CD14-positive monocyte (primary cell): ENCODE measurements at regions not wholly inside any gene's neighbourhood (a gene's known extent, or its start where the extent isn't known, plus 50 kb on each side); places are given as distances from the start of the nearest gene placed in this dataset.

Source experiments
- DNase-seq, 3 donors: peaks; one replicate each; pipeline ENCODE4 v3.0.0-alpha.2; 2011 to 2022
- H2AFZ ChIP-seq: 2 replicates; pipeline ENCODE4 v1.6.0; 2012; ENCODE audit warnings: mild to moderate bottlenecking, low read depth, low read length, inconsistent platforms; ENCODE audit not compliant: insufficient read depth, poor library complexity, severe bottlenecking
- H3K27ac ChIP-seq, 2 donors: 1 replicate in 1 of 2; 2 replicates in 1 of 2; pipeline ENCODE4 v1.5.1; 2012 to 2013; ENCODE audit warnings: low read length in 2 of 2, control low read depth in 1 of 2, inconsistent platforms in 1 of 2, low read depth in 1 of 2, mild to moderate bottlenecking in 1 of 2
- H3K27me3 ChIP-seq, 2 donors: one replicate each; pipeline versions ENCODE4 v1.6.0 to v1.6.1; 2011 to 2013; ENCODE audit warnings: low read length in 2 of 2; ENCODE audit not compliant: control insufficient read depth in 2 of 2, insufficient read depth in 2 of 2
- H3K36me3 ChIP-seq, 2 donors: replicated peaks in 1 of 2; 1 replicate in 1 of 2; 2 replicates in 1 of 2; pipeline versions ENCODE4 v1.5.1 to v1.6.1; 2012 to 2013; ENCODE audit warnings: low read length in 2 of 2, control low read depth in 1 of 2, inconsistent platforms in 1 of 2, mild to moderate bottlenecking in 1 of 2; ENCODE audit not compliant: insufficient read depth in 2 of 2, control insufficient read depth in 1 of 2
- H3K4me1 ChIP-seq, 2 donors: 1 replicate in 1 of 2; 2 replicates in 1 of 2; pipeline versions ENCODE4 v1.5.1 to v1.6.1; 2012 to 2013; ENCODE audit warnings: low read length in 2 of 2, control low read depth in 1 of 2, inconsistent platforms in 1 of 2, mild to moderate bottlenecking in 1 of 2, moderate library complexity in 1 of 2; ENCODE audit not compliant: insufficient read depth in 2 of 2, control insufficient read depth in 1 of 2
- H3K4me2 ChIP-seq: replicated peaks from 2 replicates; pipeline ENCODE3; 2012; ENCODE audit warnings: low read length, moderate library complexity, mild to moderate bottlenecking; ENCODE audit not compliant: poor library complexity, severe bottlenecking; ENCODE audit errors: extremely low read depth
- H3K4me3 ChIP-seq, 3 experiments: fragments of 200-600 bp in 1 of 3; sonication (generic) in 1 of 3; replicated peaks in 1 of 3; 1 replicate in 2 of 3; 2 replicates in 1 of 3; pipeline ENCODE4 v1.5.1; 2011 to 2013; ENCODE audit warnings: low read length in 3 of 3, mild to moderate bottlenecking in 3 of 3, control low read depth in 2 of 3, low read depth in 2 of 3, inconsistent platforms in 1 of 3, moderate library complexity in 1 of 3
- H3K79me2 ChIP-seq: 2 replicates; pipeline ENCODE4 v1.6.0; 2012; ENCODE audit warnings: mild to moderate bottlenecking, control low read depth, inconsistent platforms, low read length, moderate library complexity; ENCODE audit not compliant: insufficient read depth
- H3K9ac ChIP-seq: 2 replicates; pipeline ENCODE4 v1.6.0; 2017; ENCODE audit warnings: low read length, mild to moderate bottlenecking; ENCODE audit not compliant: insufficient read depth, poor library complexity, severe bottlenecking
- H3K9me3 ChIP-seq, 2 donors: replicated peaks in 1 of 2; 1 replicate in 1 of 2; 2 replicates in 1 of 2; pipeline versions ENCODE4 v1.5.1 to v1.6.1; 2012 to 2013; ENCODE audit warnings: low read length in 2 of 2, control low read depth in 1 of 2; ENCODE audit not compliant: control insufficient read depth in 1 of 2, insufficient read depth in 1 of 2
- H4K20me1 ChIP-seq: 2 replicates; pipeline ENCODE4 v1.6.0; 2012; ENCODE audit warnings: mild to moderate bottlenecking, low read length, control low read depth, moderate library complexity; ENCODE audit not compliant: insufficient read depth
- H3K27ac Mint-ChIP-seq, 7 donors: one replicate each; pipeline ENCODE4 v1.8.0; 2020; ENCODE audit warnings: mild to moderate bottlenecking in 7 of 7, mixed read lengths in 7 of 7, moderate library complexity in 6 of 7, inconsistent platforms in 2 of 7
- H3K27me3 Mint-ChIP-seq, 3 donors: one replicate each; pipeline ENCODE4 v1.8.0; 2021 to 2022; ENCODE audit warnings: low read depth in 3 of 3, mild to moderate bottlenecking in 3 of 3, mixed read lengths in 3 of 3, moderate library complexity in 3 of 3, inconsistent platforms in 1 of 3
- H3K36me3 Mint-ChIP-seq, 2 donors: one replicate each; pipeline ENCODE4 v1.8.0; 2020; ENCODE audit warnings: mixed read lengths in 2 of 2, inconsistent platforms in 1 of 2, mild to moderate bottlenecking in 1 of 2
- H3K4me1 Mint-ChIP-seq: one replicate; pipeline ENCODE4 v1.8.0; 2020; ENCODE audit warnings: mild to moderate bottlenecking, mixed read lengths
- H3K4me3 Mint-ChIP-seq, 2 donors: one replicate each; pipeline ENCODE4 v1.8.0; 2020; ENCODE audit warnings: mild to moderate bottlenecking in 2 of 2, mixed read lengths in 2 of 2, moderate library complexity in 1 of 2
- H3K9me3 Mint-ChIP-seq, 7 donors: one replicate each; pipeline ENCODE4 v1.8.0; 2020 to 2022; ENCODE audit warnings: mixed read lengths in 7 of 7, mild to moderate bottlenecking in 6 of 7, moderate library complexity in 6 of 7, inconsistent platforms in 2 of 7
- WGBS: methylation state at CpG from one replicate; pipeline ENCODE4 v1.1.5; 2013; ENCODE audit warnings: missing lambda C conversion rate; ENCODE audit not compliant: insufficient coverage; 5-methylcytosine and 5-hydroxymethylcytosine counted together
- intact Hi-C, 2 donors: fragments of 100-400 bp; cut with micrococcal nuclease; formaldehyde crosslinking; loops; one replicate each; pipeline versions ENCODE4 v1.15.0 to v1.15.1; 2023
- TF ChIP-seq, protein P1 (sequence below): fragments of 200-600 bp; IDR thresholded peaks from one replicate; pipeline ENCODE4 v1.8.0; 2022; ENCODE audit warnings: antibody characterized with exemption, mild to moderate bottlenecking

GRCh38 chr2:184178229-184178628, 420.1 kb upstream of the ZNF804A start:
- Mint-ChIP-seq H3K4me3 (no peak overlapping the region), H3K27ac (no peak overlapping the region), H3K9me3 (peaks cover 0 to 5% (median 1%) of the 10 kb centered on the region in 7 donors), H3K36me3 (no peaks in the 10 kb centered on the region), H3K4me1 (no peaks in the 10 kb centered on the region), H3K27me3 (no peaks in the 10 kb centered on the region)
- no peak overlapping the region for H2AFZ ChIP-seq
- no peaks in the 10 kb centered on the region for H4K20me1 ChIP-seq
- TF ChIP-seq, protein P1, sequence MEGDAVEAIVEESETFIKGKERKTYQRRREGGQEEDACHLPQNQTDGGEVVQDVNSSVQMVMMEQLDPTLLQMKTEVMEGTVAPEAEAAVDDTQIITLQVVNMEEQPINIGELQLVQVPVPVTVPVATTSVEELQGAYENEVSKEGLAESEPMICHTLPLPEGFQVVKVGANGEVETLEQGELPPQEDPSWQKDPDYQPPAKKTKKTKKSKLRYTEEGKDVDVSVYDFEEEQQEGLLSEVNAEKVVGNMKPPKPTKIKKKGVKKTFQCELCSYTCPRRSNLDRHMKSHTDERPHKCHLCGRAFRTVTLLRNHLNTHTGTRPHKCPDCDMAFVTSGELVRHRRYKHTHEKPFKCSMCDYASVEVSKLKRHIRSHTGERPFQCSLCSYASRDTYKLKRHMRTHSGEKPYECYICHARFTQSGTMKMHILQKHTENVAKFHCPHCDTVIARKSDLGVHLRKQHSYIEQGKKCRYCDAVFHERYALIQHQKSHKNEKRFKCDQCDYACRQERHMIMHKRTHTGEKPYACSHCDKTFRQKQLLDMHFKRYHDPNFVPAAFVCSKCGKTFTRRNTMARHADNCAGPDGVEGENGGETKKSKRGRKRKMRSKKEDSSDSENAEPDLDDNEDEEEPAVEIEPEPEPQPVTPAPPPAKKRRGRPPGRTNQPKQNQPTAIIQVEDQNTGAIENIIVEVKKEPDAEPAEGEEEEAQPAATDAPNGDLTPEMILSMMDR = no peak
- intact Hi-C loops = no loop called here
- H3K9ac ChIP-seq = no peak overlapping the region
- no peaks in the 10 kb centered on the region for H3K27me3 ChIP-seq
- WGBS = 62% methylated on average over 2 of the region's 3 CpGs
- H3K79me2 ChIP-seq = no peaks in the 10 kb centered on the region
- no peak for DNase-seq
- no peak overlapping the region for H3K4me3 ChIP-seq
- no peak overlapping the region for H3K4me2 ChIP-seq
- H3K4me1 ChIP-seq = no peaks in the 10 kb centered on the region
- H3K9me3 ChIP-seq = no peaks in the 10 kb centered on the region
- H3K27ac ChIP-seq = no peak overlapping the region
- no peaks in the 10 kb centered on the region for H3K36me3 ChIP-seq

GRCh38 chr2:184186436-184186835, 411.9 kb upstream of the ZNF804A start:
- Mint-ChIP-seq H3K27me3 (no peaks in the 10 kb centered on the region), H3K36me3 (no peaks in the 10 kb centered on the region), H3K9me3 (peaks cover 0 to 7% (median 4%) of the 10 kb centered on the region in 7 donors), H3K4me1 (no peaks in the 10 kb centered on the region), H3K4me3 (no peak overlapping the region), H3K27ac (no peak overlapping the region)
- DNase-seq = no peak
- Histone ChIP-seq H3K27ac (no peak overlapping the region), H3K4me3 (no peak overlapping the region), H2AFZ (no peak overlapping the region), H3K9me3 (peaks cover 6% of the 10 kb centered on the region in 2 donors), H3K4me1 (no peaks in the 10 kb centered on the region), H4K20me1 (no peaks in the 10 kb centered on the region), H3K36me3 (no peaks in the 10 kb centered on the region), H3K9ac (no peak overlapping the region), H3K4me2 (no peak overlapping the region), H3K27me3 (no peaks in the 10 kb centered on the region), H3K79me2 (no peaks in the 10 kb centered on the region)
- 100% methylated on average over 2 of the region's 4 CpGs for WGBS
- TF ChIP-seq, protein P1 = no peak
- intact Hi-C loops = no loop called here
